WTC11 (cell line): ENCODE measurements at regions not wholly inside any gene's neighbourhood (a gene's known extent, or its start where the extent isn't known, plus 50 kb on each side); places are given as distances from the start of the nearest gene placed in this dataset.

Experiments used
- ESRRA ChIP-seq: sonication (generic); formaldehyde crosslinking; IDR thresholded peaks from 2 replicates; pipeline ENCODE4 v1.8.1; 2022; ENCODE audit warnings: mild to moderate bottlenecking, missing genetic modification reagents, borderline replicate concordance
- FOXJ3 ChIP-seq: sonication (generic); formaldehyde crosslinking; IDR thresholded peaks from 2 replicates; pipeline ENCODE4 v1.9.0; 2021; ENCODE audit warnings: missing genetic modification reagents, mild to moderate bottlenecking, borderline replicate concordance
- NFE2L1 ChIP-seq: sonication (generic); formaldehyde crosslinking; IDR thresholded peaks from 2 replicates; pipeline ENCODE4 v1.8.1; 2023; ENCODE audit warnings: missing genetic modification reagents
- NFYB ChIP-seq: sonication (generic); formaldehyde crosslinking; conservative IDR thresholded peaks from 2 replicates; pipeline ENCODE4 v1.8.0; 2022; ENCODE audit warnings: low read depth, missing genetic modification reagents
- SP1 ChIP-seq: sonication (generic); formaldehyde crosslinking; conservative IDR thresholded peaks from 2 replicates; pipeline ENCODE4 v1.8.1; 2022; ENCODE audit warnings: missing genetic modification reagents
- ZNF232 ChIP-seq: sonication (generic); formaldehyde crosslinking; IDR thresholded peaks from 2 replicates; pipeline ENCODE4 v1.8.0; 2022; ENCODE audit warnings: mild to moderate bottlenecking, missing genetic modification reagents
- ZNF263 ChIP-seq: sonication (generic); formaldehyde crosslinking; IDR thresholded peaks from 2 replicates; pipeline ENCODE4 v1.8.1; 2022; ENCODE audit warnings: low read depth, mild to moderate bottlenecking, moderate library complexity, missing genetic modification reagents
- TF ChIP-seq, protein P1 (sequence below): sonication (generic); formaldehyde crosslinking; IDR thresholded peaks from 2 replicates; pipeline ENCODE4 v1.8.1; 2023; ENCODE audit warnings: mild to moderate bottlenecking, missing genetic modification reagents, borderline replicate concordance
- TF ChIP-seq, protein P2 (sequence below): sonication (generic); formaldehyde crosslinking; IDR thresholded peaks from 2 replicates; pipeline ENCODE4 v1.8.1; 2022; ENCODE audit warnings: low read depth, mild to moderate bottlenecking, moderate library complexity, missing genetic modification reagents, borderline replicate concordance
- TF ChIP-seq, protein P3 (sequence below): fragments of 200-600 bp; IDR thresholded peaks from 2 replicates; pipeline ENCODE4 v1.8.0; 2022; ENCODE audit warnings: antibody characterized with exemption

DNA sequence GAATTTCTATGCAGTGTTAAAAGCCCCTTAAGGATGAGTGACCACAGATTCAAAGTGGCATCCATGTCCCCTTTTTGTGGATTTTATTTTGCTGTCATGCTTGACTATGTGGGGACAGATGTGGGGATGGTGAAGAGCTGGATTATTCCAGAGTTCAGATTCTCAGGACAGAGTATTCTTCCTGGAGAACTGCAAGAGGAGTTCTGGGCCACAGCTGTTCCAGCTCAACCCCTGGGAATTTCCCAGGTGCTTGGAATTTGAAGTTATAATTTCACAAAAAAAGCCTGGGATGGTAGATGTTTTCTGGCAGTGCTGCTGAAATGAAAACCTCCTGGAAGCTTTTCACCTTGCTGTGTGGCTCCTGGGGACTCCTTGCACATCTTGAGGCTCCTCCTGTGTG, 671.8 kb upstream of the MARCKS start:
- TF ChIP-seq SP1 (CRISPR knock-in tag) (no peak), ESRRA (CRISPR knock-in tag) (no peak), NFE2L1 (CRISPR knock-in tag) (no peak), ZNF263 (CRISPR knock-in tag) (no peak), FOXJ3 (CRISPR knock-in tag) (no peak), ZNF232 (CRISPR knock-in tag) (no peak), NFYB (no peak)
- TF ChIP-seq, protein P1, sequence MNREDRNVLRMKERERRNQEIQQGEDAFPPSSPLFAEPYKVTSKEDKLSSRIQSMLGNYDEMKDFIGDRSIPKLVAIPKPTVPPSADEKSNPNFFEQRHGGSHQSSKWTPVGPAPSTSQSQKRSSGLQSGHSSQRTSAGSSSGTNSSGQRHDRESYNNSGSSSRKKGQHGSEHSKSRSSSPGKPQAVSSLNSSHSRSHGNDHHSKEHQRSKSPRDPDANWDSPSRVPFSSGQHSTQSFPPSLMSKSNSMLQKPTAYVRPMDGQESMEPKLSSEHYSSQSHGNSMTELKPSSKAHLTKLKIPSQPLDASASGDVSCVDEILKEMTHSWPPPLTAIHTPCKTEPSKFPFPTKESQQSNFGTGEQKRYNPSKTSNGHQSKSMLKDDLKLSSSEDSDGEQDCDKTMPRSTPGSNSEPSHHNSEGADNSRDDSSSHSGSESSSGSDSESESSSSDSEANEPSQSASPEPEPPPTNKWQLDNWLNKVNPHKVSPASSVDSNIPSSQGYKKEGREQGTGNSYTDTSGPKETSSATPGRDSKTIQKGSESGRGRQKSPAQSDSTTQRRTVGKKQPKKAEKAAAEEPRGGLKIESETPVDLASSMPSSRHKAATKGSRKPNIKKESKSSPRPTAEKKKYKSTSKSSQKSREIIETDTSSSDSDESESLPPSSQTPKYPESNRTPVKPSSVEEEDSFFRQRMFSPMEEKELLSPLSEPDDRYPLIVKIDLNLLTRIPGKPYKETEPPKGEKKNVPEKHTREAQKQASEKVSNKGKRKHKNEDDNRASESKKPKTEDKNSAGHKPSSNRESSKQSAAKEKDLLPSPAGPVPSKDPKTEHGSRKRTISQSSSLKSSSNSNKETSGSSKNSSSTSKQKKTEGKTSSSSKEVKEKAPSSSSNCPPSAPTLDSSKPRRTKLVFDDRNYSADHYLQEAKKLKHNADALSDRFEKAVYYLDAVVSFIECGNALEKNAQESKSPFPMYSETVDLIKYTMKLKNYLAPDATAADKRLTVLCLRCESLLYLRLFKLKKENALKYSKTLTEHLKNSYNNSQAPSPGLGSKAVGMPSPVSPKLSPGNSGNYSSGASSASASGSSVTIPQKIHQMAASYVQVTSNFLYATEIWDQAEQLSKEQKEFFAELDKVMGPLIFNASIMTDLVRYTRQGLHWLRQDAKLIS, result no peak
- TF ChIP-seq, protein P2, sequence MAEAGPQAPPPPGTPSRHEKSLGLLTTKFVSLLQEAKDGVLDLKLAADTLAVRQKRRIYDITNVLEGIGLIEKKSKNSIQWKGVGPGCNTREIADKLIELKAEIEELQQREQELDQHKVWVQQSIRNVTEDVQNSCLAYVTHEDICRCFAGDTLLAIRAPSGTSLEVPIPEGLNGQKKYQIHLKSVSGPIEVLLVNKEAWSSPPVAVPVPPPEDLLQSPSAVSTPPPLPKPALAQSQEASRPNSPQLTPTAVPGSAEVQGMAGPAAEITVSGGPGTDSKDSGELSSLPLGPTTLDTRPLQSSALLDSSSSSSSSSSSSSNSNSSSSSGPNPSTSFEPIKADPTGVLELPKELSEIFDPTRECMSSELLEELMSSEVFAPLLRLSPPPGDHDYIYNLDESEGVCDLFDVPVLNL (CRISPR knock-in tag), result no peak
- TF ChIP-seq, protein P3, sequence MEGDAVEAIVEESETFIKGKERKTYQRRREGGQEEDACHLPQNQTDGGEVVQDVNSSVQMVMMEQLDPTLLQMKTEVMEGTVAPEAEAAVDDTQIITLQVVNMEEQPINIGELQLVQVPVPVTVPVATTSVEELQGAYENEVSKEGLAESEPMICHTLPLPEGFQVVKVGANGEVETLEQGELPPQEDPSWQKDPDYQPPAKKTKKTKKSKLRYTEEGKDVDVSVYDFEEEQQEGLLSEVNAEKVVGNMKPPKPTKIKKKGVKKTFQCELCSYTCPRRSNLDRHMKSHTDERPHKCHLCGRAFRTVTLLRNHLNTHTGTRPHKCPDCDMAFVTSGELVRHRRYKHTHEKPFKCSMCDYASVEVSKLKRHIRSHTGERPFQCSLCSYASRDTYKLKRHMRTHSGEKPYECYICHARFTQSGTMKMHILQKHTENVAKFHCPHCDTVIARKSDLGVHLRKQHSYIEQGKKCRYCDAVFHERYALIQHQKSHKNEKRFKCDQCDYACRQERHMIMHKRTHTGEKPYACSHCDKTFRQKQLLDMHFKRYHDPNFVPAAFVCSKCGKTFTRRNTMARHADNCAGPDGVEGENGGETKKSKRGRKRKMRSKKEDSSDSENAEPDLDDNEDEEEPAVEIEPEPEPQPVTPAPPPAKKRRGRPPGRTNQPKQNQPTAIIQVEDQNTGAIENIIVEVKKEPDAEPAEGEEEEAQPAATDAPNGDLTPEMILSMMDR, result no peak
